Heart left ventricle (tissue), 16 donors: ENCODE measurements at regions not wholly inside any gene's neighbourhood (a gene's known extent, or its start where the extent isn't known, plus 50 kb on each side); places are given as distances from the start of the nearest gene placed in this dataset.

Experiments used
- ATAC-seq, 4 donors: fragments of 200-7000 bp; cut with Tn5 transposase; one replicate each; pipeline ENCODE4 v1.9.1; 2020 to 2022; ENCODE audit warnings: moderate library complexity in 4 of 4, mild to moderate bottlenecking in 3 of 4, moderate number of reproducible peaks in 1 of 4
- DNase-seq, 5 donors: peaks; one replicate each; pipeline ENCODE4 v3.0.0-alpha.2; 2020
- H3K27ac ChIP-seq, 12 donors: fragments of 200-600 bp; sonication (generic) in 4 of 12; one replicate each; pipeline versions ENCODE4 v1.5.0 to v1.8.0; 2016 to 2022; ENCODE audit warnings: mild to moderate bottlenecking in 2 of 12
- H3K27me3 ChIP-seq, 9 donors: fragments of 200-600 bp; sonication (generic) in 2 of 9; one replicate each; pipeline versions ENCODE4 v1.5.1 to v1.8.0; 2016 to 2022; ENCODE audit warnings: mild to moderate bottlenecking in 3 of 9
- H3K36me3 ChIP-seq, 9 donors: fragments of 200-600 bp; sonication (generic) in 2 of 9; one replicate each; pipeline versions ENCODE4 v1.5.0 to v1.8.0; 2018 to 2022; ENCODE audit warnings: mild to moderate bottlenecking in 2 of 9
- H3K4me1 ChIP-seq, 12 donors: fragments of 200-600 bp; sonication (generic) in 4 of 12; one replicate each; pipeline versions ENCODE4 v1.5.0 to v1.8.0; 2016 to 2022; ENCODE audit warnings: mild to moderate bottlenecking in 3 of 12
- H3K4me3 ChIP-seq, 12 donors: fragments of 200-600 bp; sonication (generic) in 4 of 12; one replicate each; pipeline versions ENCODE4 v1.5.0 to v1.8.0; 2017 to 2022; ENCODE audit warnings: mild to moderate bottlenecking in 9 of 12, moderate library complexity in 4 of 12
- H3K9me3 ChIP-seq, 12 donors: fragments of 200-600 bp; sonication (generic) in 4 of 12; one replicate each; pipeline versions ENCODE4 v1.5.0 to v1.8.0; 2016 to 2022; ENCODE audit warnings: mild to moderate bottlenecking in 1 of 12
- POLR2A ChIP-seq, 2 donors: fragments of 450-650 bp; IDR thresholded peaks; one replicate each; pipeline ENCODE4 v1.6.1; 2017; ENCODE audit warnings: antibody characterized with exemption in 2 of 2, mild to moderate bottlenecking in 2 of 2, moderate library complexity in 2 of 2
- WGBS, 4 donors: extraction: QIAGEN DNeasy Blood & Tissue Kit in 2 of 4; methylation state at CpG; one replicate each; pipeline versions ENCODE4 v1.1.5 to v1.1.7; 2013 to 2018; 5-methylcytosine and 5-hydroxymethylcytosine counted together
- intact Hi-C, 10 donors: fragments of 100-400 bp; cut with DNase I; formaldehyde crosslinking; loops; one replicate each; pipeline versions ENCODE4 v1.11.1 to v1.14.2; 2022
- TF ChIP-seq, protein P1 (sequence below), 12 donors: fragments of 200-600 bp; sonication (generic) in 4 of 12; IDR thresholded peaks; one replicate each; pipeline versions ENCODE4 v1.5.0 to v1.8.0; 2018 to 2022; ENCODE audit warnings: antibody characterized with exemption in 12 of 12, mild to moderate bottlenecking in 5 of 12
- donor health status: ischemic (EF 13 %, LVEDD 7.1; RV severe dilation, severe dysfunction).
- donor health status: healthy with polysubstance abuse.
- donor health status: DM: no; HTN: yes; CAD: no.
- donor health status: DM: no; HTN: no; CAD: no.
- donor health status: ischemic (EF 25% LVEDD 6.9; RV normal size, moderate dysfunction).
- donor health status: ischemic (EF 25% LVEDD 5.7; RV mildly dilated, moderate dysfunction).
- donor health status: healthy.
- donor health status: DM: yes; HTN: yes; CAD: no.
- donor health status: ischemic (EF 35%, LVEDD 5.7; RV mildly dilated, moderate dysfunction).
- donor health status: nonischemic (EF 11% LVEDD 7.7; RV severe dilation, severe dysfunction).
- donor health status: DM: yes; HTN: yes; CAD: no.
- donor health status: PGD.
- donor health status: ischemic (EF 29% LVEDD 5.4; RV normal size, mild dysfunction).
- donor health status: nonischemic (EF 23%, LVEDD 6.1; RV moderate dilation, normal function).

DNA sequence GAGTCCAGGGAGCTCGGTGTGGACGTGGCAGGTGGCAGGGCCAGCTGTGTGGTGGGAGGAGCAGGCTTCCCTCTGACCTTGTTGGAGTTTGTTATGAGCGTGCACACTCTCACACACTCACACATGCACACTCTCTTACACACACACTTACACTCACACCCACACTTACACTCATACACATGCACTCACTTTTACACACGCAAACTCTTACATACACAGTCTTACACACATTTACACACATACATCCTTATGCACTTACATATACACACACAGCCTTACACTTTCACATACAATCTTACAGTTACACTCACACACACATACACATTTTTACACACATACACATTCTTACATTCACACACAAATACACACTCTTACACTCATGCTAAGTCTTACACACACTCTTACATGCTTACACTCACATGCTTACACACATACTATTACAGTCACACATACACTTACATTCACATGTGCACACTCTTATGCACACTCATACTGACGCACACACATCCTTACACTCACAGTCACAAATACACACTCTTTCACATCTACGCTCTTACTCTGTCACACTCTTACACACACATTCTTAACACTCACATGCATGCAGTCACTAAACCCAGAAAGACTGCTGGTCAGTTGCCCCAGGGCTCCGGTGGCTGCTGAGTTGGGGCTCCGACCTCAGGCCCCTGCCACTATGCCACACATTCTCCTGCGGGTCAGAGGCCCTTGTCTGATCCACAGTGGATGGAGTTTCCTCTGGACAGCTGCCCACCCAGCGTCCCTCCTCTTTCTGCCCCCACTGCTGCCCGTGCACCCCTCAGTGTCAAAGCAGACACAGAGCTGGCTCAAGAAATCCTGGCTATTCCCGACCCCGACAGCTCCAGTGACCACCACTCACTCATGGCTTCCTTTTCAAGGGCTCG lies 95.8 kb downstream of the ADRA2C start:
- DNase-seq = no peak
- H3K4me3 ChIP-seq = peak overlapping the region in 1 of 12 donors; percentile 17
- H3K36me3 ChIP-seq = no peaks in the 10 kb centered on the region
- peaks cover 0 to 13% (median 0%) of the 10 kb centered on the region in 12 donors for H3K4me1 ChIP-seq
- 54 to 59% (median 57%) methylated on average over 14 of the region's 14 CpGs for WGBS, 4 donors
- H3K9me3 ChIP-seq = no peaks in the 10 kb centered on the region
- intact Hi-C loops = no loop called here
- H3K27me3 ChIP-seq = peaks cover 0 to 77% (median 13%) of the 10 kb centered on the region in 9 donors
- ATAC-seq = no peak
- TF ChIP-seq, protein P1, sequence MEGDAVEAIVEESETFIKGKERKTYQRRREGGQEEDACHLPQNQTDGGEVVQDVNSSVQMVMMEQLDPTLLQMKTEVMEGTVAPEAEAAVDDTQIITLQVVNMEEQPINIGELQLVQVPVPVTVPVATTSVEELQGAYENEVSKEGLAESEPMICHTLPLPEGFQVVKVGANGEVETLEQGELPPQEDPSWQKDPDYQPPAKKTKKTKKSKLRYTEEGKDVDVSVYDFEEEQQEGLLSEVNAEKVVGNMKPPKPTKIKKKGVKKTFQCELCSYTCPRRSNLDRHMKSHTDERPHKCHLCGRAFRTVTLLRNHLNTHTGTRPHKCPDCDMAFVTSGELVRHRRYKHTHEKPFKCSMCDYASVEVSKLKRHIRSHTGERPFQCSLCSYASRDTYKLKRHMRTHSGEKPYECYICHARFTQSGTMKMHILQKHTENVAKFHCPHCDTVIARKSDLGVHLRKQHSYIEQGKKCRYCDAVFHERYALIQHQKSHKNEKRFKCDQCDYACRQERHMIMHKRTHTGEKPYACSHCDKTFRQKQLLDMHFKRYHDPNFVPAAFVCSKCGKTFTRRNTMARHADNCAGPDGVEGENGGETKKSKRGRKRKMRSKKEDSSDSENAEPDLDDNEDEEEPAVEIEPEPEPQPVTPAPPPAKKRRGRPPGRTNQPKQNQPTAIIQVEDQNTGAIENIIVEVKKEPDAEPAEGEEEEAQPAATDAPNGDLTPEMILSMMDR (IDR thresholded peaks at IDR 0.05) = no peak
- no peak for TF ChIP-seq POLR2A (IDR thresholded peaks at IDR 0.05)
- H3K27ac ChIP-seq = peak overlapping the region in 2 of 12 donors; percentile 30 to 34

DNA sequence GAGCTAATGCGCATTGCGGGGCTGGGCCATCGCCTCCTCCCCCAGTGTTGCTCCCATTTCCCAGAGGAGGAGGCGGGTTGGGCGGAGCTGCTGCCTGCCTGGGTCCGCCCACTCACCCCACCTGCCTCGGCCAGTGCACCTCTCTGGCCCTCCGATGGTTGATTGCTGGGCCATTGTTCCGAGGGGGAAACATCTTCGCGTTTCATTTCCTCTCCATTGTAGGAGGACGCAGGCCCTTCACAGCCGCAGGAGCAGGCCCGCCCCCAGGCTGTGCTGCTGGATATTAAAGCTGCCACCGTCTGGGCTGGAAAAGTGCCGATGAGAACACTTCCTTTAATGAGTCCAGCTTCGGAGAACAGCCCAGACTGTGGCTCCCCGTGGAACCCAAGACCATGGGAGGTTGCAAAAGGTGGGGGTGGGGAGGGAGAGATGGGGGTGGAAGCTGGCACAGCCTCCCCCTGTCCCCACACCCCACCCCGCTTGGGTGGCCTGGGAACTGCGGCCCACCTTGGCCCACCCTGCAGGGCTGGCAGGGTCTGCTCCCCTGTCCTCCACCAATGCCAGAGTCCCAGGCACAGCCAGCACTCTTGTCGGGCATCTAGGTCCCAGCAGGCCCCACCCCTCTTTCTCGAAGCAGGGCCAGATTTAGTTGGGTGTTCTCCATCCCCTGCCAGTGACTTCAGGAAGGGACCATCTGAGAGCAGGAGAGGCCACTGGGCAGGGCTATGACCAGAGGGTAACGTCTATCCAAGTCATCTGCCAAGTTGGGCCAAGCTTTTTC lies 96.6 kb downstream of the ADRA2C start:
- no peak for TF ChIP-seq POLR2A (IDR thresholded peaks at IDR 0.05)
- TF ChIP-seq, protein P1 (IDR thresholded peaks at IDR 0.05) = peak in 1 of 12 donors; percentile 20
- Histone ChIP-seq H3K9me3 (no peaks in the 10 kb centered on the region), H3K27ac (peak overlapping the region in 4 of 12 donors; percentile 16 to 65 (median 46)), H3K4me1 (peaks cover 0 to 13% (median 0%) of the 10 kb centered on the region in 12 donors), H3K27me3 (peaks cover 0 to 76% (median 13%) of the 10 kb centered on the region in 9 donors), H3K36me3 (no peaks in the 10 kb centered on the region), H3K4me3 (peak overlapping the region in 1 of 12 donors; percentile 17)
- DNase-seq = peak; percentile 44 to 75 (median 55)
- peak; percentile 50 to 94 (median 64) for ATAC-seq
- WGBS, 4 donors = 13 to 19% (median 17%) methylated on average over 12 to 23 of the region's 23 CpGs
- intact Hi-C loops = no loop called here

DNA sequence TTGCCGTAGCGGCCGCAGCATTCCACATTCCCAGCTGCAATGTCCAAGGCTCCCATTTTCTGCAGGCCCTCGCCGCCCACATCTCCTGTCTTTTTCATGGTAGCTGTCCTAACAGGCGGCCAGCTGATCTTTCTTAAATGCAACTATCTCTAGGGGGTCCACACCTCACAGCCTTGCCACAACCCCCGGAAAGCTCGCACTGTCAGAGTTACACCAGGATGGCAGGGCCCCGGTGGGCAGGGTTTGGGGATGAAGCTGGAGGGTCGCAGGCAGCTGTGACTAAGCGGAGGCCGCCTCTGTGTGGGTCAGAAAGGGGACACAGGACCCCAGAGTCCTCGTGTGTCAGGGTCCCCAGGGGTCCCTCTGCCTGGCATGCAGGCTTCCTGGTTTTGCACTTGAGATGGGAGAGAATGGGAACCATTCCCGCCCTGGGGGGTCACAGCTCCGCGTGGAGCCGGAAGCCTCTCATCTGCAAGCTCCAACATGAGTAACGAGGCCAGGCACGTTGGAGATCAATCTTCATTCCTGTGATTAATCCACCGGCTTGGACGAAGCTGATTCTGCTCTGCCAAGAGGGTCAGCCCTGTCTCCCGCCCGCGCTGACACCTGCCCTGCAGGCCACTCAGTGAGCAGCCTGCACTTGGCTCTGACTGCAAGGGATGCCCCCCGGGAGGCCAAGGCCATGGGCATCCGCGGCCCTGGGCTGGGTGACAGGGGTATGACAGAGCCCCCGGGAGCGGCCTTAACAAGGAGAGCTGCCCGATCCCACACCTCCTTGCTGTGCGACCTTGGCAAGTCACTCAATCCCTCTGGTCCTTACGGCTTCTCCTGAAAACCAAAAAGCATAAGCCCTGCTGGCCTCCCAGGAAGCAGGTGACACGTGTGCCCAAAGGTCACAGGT lies 97.9 kb downstream of the ADRA2C start:
- 80 to 84% (median 82%) methylated on average over 20 to 33 of the region's 33 CpGs for WGBS, 4 donors
- H3K4me3 ChIP-seq = no peak overlapping the region
- ATAC-seq (no peak), DNase-seq (no peak)
- peaks cover 0 to 13% (median 0%) of the 10 kb centered on the region in 12 donors for H3K4me1 ChIP-seq
- intact Hi-C loops = no loop called here
- H3K27me3 ChIP-seq = peaks cover 0 to 63% (median 13%) of the 10 kb centered on the region in 9 donors
- H3K27ac ChIP-seq = no peak overlapping the region
- no peaks in the 10 kb centered on the region for H3K36me3 ChIP-seq
- H3K9me3 ChIP-seq = no peaks in the 10 kb centered on the region
- TF ChIP-seq, protein P1 (IDR thresholded peaks at IDR 0.05) = no peak
- no peak for TF ChIP-seq POLR2A (IDR thresholded peaks at IDR 0.05)
